ENCODE measurements at regions not wholly inside any gene's neighbourhood (a gene's known extent, or its start where the extent isn't known, plus 50 kb on each side); places are given as distances from the start of the nearest gene placed in this dataset.
A peak's percentile ranks its signal among the peaks of the same experiment; 100 is the strongest.

DNA sequence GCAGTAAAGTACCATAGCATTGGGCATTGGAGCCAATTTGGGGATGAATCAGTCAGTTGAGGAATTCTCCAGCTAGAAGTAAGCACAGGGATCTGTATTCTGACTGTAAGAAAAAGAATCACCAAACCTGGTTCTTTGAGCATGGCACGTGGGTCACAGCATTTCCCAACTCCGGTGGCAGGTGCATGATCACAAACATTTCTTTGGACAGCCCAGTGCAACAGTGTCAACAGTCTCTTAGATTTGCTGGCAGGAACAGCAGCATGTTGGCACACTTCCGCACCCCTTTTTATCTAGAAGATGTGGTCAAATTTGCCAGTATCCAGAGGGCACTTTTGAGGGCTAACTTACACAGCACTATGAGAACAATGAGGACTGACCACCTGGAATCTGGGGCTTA, 437.5 kb upstream of the GHITM start:
- TF ChIP-seq, protein P1, sequence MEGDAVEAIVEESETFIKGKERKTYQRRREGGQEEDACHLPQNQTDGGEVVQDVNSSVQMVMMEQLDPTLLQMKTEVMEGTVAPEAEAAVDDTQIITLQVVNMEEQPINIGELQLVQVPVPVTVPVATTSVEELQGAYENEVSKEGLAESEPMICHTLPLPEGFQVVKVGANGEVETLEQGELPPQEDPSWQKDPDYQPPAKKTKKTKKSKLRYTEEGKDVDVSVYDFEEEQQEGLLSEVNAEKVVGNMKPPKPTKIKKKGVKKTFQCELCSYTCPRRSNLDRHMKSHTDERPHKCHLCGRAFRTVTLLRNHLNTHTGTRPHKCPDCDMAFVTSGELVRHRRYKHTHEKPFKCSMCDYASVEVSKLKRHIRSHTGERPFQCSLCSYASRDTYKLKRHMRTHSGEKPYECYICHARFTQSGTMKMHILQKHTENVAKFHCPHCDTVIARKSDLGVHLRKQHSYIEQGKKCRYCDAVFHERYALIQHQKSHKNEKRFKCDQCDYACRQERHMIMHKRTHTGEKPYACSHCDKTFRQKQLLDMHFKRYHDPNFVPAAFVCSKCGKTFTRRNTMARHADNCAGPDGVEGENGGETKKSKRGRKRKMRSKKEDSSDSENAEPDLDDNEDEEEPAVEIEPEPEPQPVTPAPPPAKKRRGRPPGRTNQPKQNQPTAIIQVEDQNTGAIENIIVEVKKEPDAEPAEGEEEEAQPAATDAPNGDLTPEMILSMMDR (IDR thresholded peaks at IDR 0.05) = no peak
- DNase-seq (ENCODE audit: low spot score) = no peak
- no peak overlapping the region for H3K4me3 ChIP-seq
- no peaks in the 10 kb centered on the region for H3K4me1 ChIP-seq
- H3K27me3 ChIP-seq = no peaks in the 10 kb centered on the region
- no peaks in the 10 kb centered on the region for H3K36me3 ChIP-seq
- H3K27ac ChIP-seq = no peak overlapping the region
- peaks cover 0 to 4% of the 10 kb centered on the region in 2 donors for H3K9me3 ChIP-seq

DNA sequence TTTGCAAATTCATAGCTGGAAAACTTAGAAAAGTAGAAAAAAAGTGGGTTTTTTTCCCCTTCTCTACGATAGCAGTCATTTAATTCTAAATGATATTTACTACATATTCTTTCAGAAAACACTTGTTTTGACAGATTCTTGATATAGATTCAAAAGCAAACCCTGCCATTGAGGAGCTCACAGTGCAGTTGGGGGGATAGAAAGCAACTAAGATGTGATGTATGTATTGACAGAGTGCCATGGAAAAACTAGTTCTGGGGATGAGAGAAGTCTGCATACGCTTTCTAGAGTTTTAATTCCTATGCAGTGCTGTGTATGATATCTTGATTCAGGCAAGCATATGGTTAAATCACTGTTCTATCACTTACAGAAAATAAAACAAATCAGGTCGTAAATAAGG, 436.6 kb upstream of the GHITM start:
- no peaks in the 10 kb centered on the region for H3K27me3 ChIP-seq
- H3K27ac ChIP-seq = no peak overlapping the region
- no peak overlapping the region for H3K4me3 ChIP-seq
- no peaks in the 10 kb centered on the region for H3K36me3 ChIP-seq
- TF ChIP-seq, protein P1 (IDR thresholded peaks at IDR 0.05) = no peak
- DNase-seq (ENCODE audit: low spot score) = no peak
- H3K4me1 ChIP-seq = no peaks in the 10 kb centered on the region
- peaks cover 0 to 4% of the 10 kb centered on the region in 2 donors for H3K9me3 ChIP-seq

DNA sequence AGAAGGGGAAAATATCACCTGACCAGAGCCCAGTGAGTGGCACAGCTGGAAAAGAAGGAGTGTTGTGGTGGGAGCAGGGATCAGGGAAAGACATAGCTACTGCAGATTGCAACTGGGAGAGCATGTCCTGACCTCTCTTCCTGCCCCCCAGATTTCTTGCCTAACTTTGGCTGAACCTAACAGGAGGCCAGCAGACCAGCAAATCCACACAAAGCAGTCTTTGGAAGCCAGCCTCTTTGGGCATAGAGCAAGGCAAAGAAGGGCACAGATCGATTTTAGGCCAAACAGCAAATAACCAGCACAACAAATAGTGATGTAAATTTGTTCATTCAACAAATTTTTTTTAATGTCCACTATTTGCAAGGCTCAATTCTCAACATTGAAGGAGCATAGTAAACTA, 433.2 kb upstream of the GHITM start:
- DNase-seq (ENCODE audit: low spot score) = no peak
- Histone ChIP-seq H3K36me3 (no peaks in the 10 kb centered on the region), H3K27me3 (no peaks in the 10 kb centered on the region), H3K4me3 (no peak overlapping the region), H3K4me1 (no peaks in the 10 kb centered on the region), H3K9me3 (peaks cover 0 to 4% of the 10 kb centered on the region in 2 donors), H3K27ac (no peak overlapping the region)
- TF ChIP-seq, protein P1 (IDR thresholded peaks at IDR 0.05) = no peak

DNA sequence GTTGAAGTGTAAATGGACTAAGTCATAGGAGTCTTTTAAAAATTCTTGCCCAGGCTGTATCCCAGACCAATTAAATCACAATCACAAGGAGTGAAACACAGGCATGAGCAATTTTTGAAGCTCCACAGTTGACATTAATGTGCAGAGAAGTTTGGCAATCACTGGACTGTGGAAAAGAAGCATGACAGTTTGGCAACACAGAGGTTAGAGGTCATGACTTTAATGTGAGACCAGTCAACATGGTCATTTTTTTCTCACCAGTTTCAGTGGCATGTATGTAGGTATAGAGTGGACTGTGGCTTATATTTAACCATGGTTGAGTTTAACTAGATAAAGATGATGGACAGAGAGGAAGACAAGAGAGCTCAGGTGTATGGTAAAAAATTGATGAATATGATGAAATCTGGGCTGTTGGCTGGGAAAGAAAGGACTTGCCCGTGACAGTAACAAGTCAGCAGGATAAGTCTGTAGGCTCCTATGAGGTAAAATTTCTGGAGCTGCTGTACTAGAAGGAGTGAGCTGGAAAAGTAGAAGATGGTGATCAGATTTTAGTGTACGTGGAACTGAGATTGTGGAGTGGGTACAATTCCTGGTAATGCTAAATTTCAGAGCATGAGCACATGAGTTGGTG, 432.2 kb upstream of the GHITM start:
- TF ChIP-seq, protein P1 (IDR thresholded peaks at IDR 0.05) = no peak

DNA sequence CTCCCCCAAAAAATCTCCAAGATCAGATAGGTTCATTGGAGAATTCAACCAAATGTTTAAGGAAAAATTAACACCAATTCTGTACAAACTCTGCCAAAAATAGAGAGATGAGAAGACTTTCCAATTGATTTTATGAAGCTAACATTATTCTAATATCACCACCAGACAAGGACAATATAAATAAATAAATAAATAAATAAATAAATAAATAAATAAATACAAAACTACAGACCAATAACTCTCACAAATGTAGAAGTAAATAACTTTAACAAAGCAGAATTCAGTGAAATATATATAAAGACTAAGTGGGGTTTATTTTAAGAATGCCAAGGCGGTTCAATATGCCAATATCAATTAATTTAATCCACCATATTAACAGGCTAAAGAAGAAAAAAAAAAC, 425.9 kb upstream of the GHITM start:
- H3K4me3 ChIP-seq = no peak overlapping the region
- H3K36me3 ChIP-seq = no peaks in the 10 kb centered on the region
- TF ChIP-seq, protein P1 (IDR thresholded peaks at IDR 0.05) = no peak
- H3K27me3 ChIP-seq = no peaks in the 10 kb centered on the region
- H3K27ac ChIP-seq = no peak overlapping the region
- no peaks in the 10 kb centered on the region for H3K4me1 ChIP-seq
- no peaks in the 10 kb centered on the region for H3K9me3 ChIP-seq
- DNase-seq (ENCODE audit: low spot score) = no peak

More for the DNA sequence above, 432.2 kb upstream of the GHITM start:
- no peaks in the 10 kb centered on the region for H3K36me3 ChIP-seq
- no peaks in the 10 kb centered on the region for H3K4me1 ChIP-seq
- DNase-seq (ENCODE audit: low spot score) = no peak
- H3K27me3 ChIP-seq = no peaks in the 10 kb centered on the region
- peaks cover 0 to 2% of the 10 kb centered on the region in 2 donors for H3K9me3 ChIP-seq
- no peak overlapping the region for H3K27ac ChIP-seq
- H3K4me3 ChIP-seq = no peak overlapping the region

DNA sequence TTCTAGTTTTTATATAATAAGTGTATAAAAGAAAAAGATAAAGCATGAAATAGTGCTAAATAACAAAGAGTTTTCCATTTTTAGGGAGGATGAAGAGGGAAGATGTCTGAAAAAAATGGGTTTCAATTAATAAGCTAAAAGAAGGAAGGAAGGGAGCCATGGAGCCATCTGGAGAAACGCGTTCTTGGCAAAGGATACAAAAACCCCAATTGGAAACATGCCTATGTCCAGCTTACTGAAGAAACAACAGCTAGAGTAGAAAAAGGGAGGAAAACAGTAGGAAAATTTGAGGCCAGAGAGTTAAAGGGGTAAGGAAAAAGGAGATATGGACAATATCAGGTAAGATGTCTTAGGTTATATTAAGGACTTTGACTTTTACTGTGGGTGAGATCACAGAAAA, 416.2 kb upstream of the GHITM start:
- TF ChIP-seq, protein P1 (IDR thresholded peaks at IDR 0.05) = no peak
- no peak for DNase-seq (ENCODE audit: low spot score)
- H3K4me3 ChIP-seq = no peak overlapping the region

More for the DNA sequence above, 416.2 kb upstream of the GHITM start:
- Histone ChIP-seq H3K36me3 (no peaks in the 10 kb centered on the region), H3K27ac (peak overlapping the region in 1 of 2 donors; percentile 15), H3K4me1 (peaks cover 0 to 9% of the 10 kb centered on the region in 2 donors), H3K27me3 (no peaks in the 10 kb centered on the region), H3K9me3 (peaks cover 0 to 9% of the 10 kb centered on the region in 2 donors)
